IMR-90 (cell line): ENCODE measurements at regions not wholly inside any gene's neighbourhood (a gene's known extent, or its start where the extent isn't known, plus 50 kb on each side); places are given as distances from the start of the nearest gene placed in this dataset.

Experiments used
- ATAC-seq: fragments of 200-7000 bp; cut with Tn5 transposase; 2 replicates; pipeline ENCODE4 v1.9.1; 2020; ENCODE audit warnings: low read depth, mild to moderate bottlenecking, moderate library complexity
- BruUV-seq: library from RNA; stranded (reverse); fragments of 400-500 nt; replicated peaks from 2 replicates; lab custom pipeline; 2021; lab: Mats Ljungman, UMichigan
- CTCF ChIA-PET: fragments of 300-600 bp; formaldehyde crosslinking; extraction: SDS; loops from one replicate; lab custom pipeline; 2021; ENCODE audit warnings: antibody characterized with exemption; lab: Yijun Ruan, JAX
- POLR2A ChIA-PET: fragments of 300-600 bp; sonication (Branson Sonifier 250); formaldehyde crosslinking; loops from one replicate; lab custom pipeline; 2022; ENCODE audit warnings: antibody characterized with exemption; ENCODE audit not compliant: unreplicated experiment; lab: Charles Lee
- DNase-seq: peaks from one replicate; pipeline ENCODE4 v3.0.0; 2013
- H2AFZ ChIP-seq: replicated peaks from 2 replicates; pipeline ENCODE3; 2013; ENCODE audit warnings: low read length, mild to moderate bottlenecking; ENCODE audit not compliant: poor library complexity
- H2AK5ac ChIP-seq: 2 replicates; pipeline ENCODE4 v1.6.1; 2013; ENCODE audit warnings: low read depth, low read length, inconsistent platforms
- H2AK9ac ChIP-seq: replicated peaks from 2 replicates; pipeline ENCODE3; 2013; ENCODE audit warnings: mild to moderate bottlenecking, low read depth, low read length, moderate library complexity; ENCODE audit not compliant: poor library complexity
- H2BK120ac ChIP-seq: 2 replicates; pipeline ENCODE4 v1.6.1; 2013; ENCODE audit warnings: low read depth, low read length, inconsistent platforms
- H2BK15ac ChIP-seq: 3 replicates; pipeline ENCODE4 v1.6.1; 2013; ENCODE audit warnings: low read depth, low read length, inconsistent platforms
- H2BK20ac ChIP-seq: 2 replicates; pipeline ENCODE4 v1.6.1; 2013; ENCODE audit warnings: low read depth, mild to moderate bottlenecking, inconsistent platforms, low read length, moderate library complexity
- H2BK5ac ChIP-seq: 2 replicates; pipeline ENCODE4 v1.6.1; 2013; ENCODE audit warnings: mild to moderate bottlenecking, low read depth, low read length, inconsistent platforms; ENCODE audit not compliant: poor library complexity, severe bottlenecking
- H3K14ac ChIP-seq: replicated peaks from 2 replicates; pipeline ENCODE4 v1.6.1; 2013; ENCODE audit warnings: low read depth, low read length, inconsistent platforms
- H3K18ac ChIP-seq: 2 replicates; pipeline ENCODE4 v1.6.1; 2013; ENCODE audit warnings: low read depth, low read length, control low read depth
- H3K23ac ChIP-seq: 2 replicates; pipeline ENCODE4 v1.6.1; 2013; ENCODE audit warnings: low read depth, low read length, inconsistent platforms
- H3K27ac ChIP-seq: 2 replicates; pipeline ENCODE4 v1.5.1; 2013; ENCODE audit warnings: mild to moderate bottlenecking, control low read depth, low read length; ENCODE audit not compliant: insufficient read depth
- H3K27me3 ChIP-seq: 2 replicates; pipeline ENCODE4 v1.6.1; 2013; ENCODE audit warnings: low read length; ENCODE audit not compliant: control insufficient read depth, insufficient read depth
- H3K36me3 ChIP-seq: 2 replicates; pipeline ENCODE4 v1.6.1; 2013; ENCODE audit warnings: low read length, mixed read lengths; ENCODE audit not compliant: control insufficient read depth, insufficient read depth
- H3K4ac ChIP-seq: 2 replicates; pipeline ENCODE4 v1.6.1; 2013; ENCODE audit warnings: low read depth, low read length, inconsistent platforms
- H3K4me1 ChIP-seq: 2 replicates; pipeline ENCODE4 v1.6.1; 2013; ENCODE audit warnings: low read length, mixed read lengths; ENCODE audit not compliant: control insufficient read depth, insufficient read depth
- H3K4me2 ChIP-seq: 2 replicates; pipeline ENCODE4 v1.6.1; 2013; ENCODE audit warnings: low read depth, mild to moderate bottlenecking, control low read depth, low read length, moderate library complexity
- H3K4me3 ChIP-seq: 2 replicates; pipeline ENCODE4 v1.5.1; 2013; ENCODE audit warnings: low read depth, mild to moderate bottlenecking, control low read depth, low read length, moderate library complexity; ENCODE audit not compliant: insufficient read depth
- H3K56ac ChIP-seq: 2 replicates; pipeline ENCODE4 v1.6.1; 2013; ENCODE audit warnings: low read length, inconsistent platforms; ENCODE audit not compliant: insufficient read depth; ENCODE audit errors: extremely low read depth
- H3K79me1 ChIP-seq, 2 experiments: 2 replicates each; pipeline ENCODE4 v1.6.1; 2013; ENCODE audit warnings: low read length in 2 of 2, inconsistent platforms in 1 of 2, low read depth in 1 of 2
- H3K9ac ChIP-seq: 2 replicates; pipeline ENCODE4 v1.6.1; 2013; ENCODE audit warnings: low read depth, low read length, control low read depth
- H3K9me1 ChIP-seq: 2 replicates; pipeline ENCODE4 v1.6.1; 2013; ENCODE audit warnings: low read length, inconsistent platforms; ENCODE audit not compliant: insufficient read depth
- H3K9me3 ChIP-seq: 2 replicates; pipeline ENCODE4 v1.6.1; 2013; ENCODE audit warnings: low read length; ENCODE audit not compliant: control insufficient read depth, insufficient read depth
- H4K20me1 ChIP-seq: 2 replicates; pipeline ENCODE4 v1.6.1; 2013; ENCODE audit warnings: low read length, inconsistent platforms; ENCODE audit not compliant: insufficient read depth
- H4K5ac ChIP-seq: 2 replicates; pipeline ENCODE4 v1.6.1; 2013; ENCODE audit warnings: mild to moderate bottlenecking, low read depth, low read length, control low read depth
- H4K8ac ChIP-seq, 2 experiments: 2 replicates each; pipeline ENCODE4 v1.6.1; 2013; ENCODE audit warnings: low read depth in 2 of 2, low read length in 2 of 2, control low read depth in 1 of 2, inconsistent platforms in 1 of 2
- H4K91ac ChIP-seq: 2 replicates; pipeline ENCODE4 v1.6.1; 2013; ENCODE audit warnings: low read depth, low read length, inconsistent platforms; ENCODE audit not compliant: insufficient read depth
- FOS ChIP-seq: fragments of 150-350 bp; IDR thresholded peaks from 2 replicates; pipeline ENCODE4 v1.6.1; 2016; ENCODE audit warnings: low read depth, low read length
- MAZ ChIP-seq: IDR thresholded peaks from 2 replicates; pipeline ENCODE4 v1.6.1; 2012; ENCODE audit warnings: low read depth, mild to moderate bottlenecking, low read length, improper control_type of control experiment, moderate library complexity, borderline replicate concordance
- RCOR1 ChIP-seq: IDR thresholded peaks from 2 replicates; pipeline ENCODE4 v1.6.1; 2012; ENCODE audit warnings: mild to moderate bottlenecking, low read length, improper control_type of control experiment; ENCODE audit not compliant: insufficient replicate concordance
- SMC3 ChIP-seq: fragments of 150-350 bp; IDR thresholded peaks from 2 replicates; pipeline ENCODE4 v1.6.1; 2016; ENCODE audit warnings: low read depth, mild to moderate bottlenecking, antibody characterized with exemption, low read length, moderate library complexity
- WGBS, 2 experiments: methylation state at CpG; one replicate each; pipeline versions ENCODE4 v1.1.5 to v1.1.7; 2013; ENCODE audit warnings: missing lambda C conversion rate in 2 of 2; ENCODE audit not compliant: insufficient read length in 1 of 2; ENCODE audit errors: extremely low coverage in 2 of 2; 5-methylcytosine and 5-hydroxymethylcytosine counted together
- dilution Hi-C: fragments of 300-500 bp; cut with HindIII; formaldehyde crosslinking; loops from one replicate; pipeline ENCODE4 v1.14.3; 2018; ENCODE audit warnings: low sequenced_read_pairs; ENCODE audit not compliant: unreplicated experiment
- in situ Hi-C: fragments of 300-500 bp; cut with MboI; formaldehyde crosslinking; loops from 3 replicates; pipeline ENCODE4 v1.14.3; 2019; ENCODE audit warnings: low sequenced_read_pairs, inconsistent platforms, mixed read lengths
- intact Hi-C: fragments of 100-400 bp; cut with micrococcal nuclease; formaldehyde crosslinking; loops from 2 replicates; pipeline ENCODE4 v1.10.0; 2022
- TF ChIP-seq, protein P1 (sequence below): conservative IDR thresholded peaks from 2 replicates; pipeline ENCODE4 v1.5.1; 2012; ENCODE audit warnings: mild to moderate bottlenecking, low read depth, low read length, improper control_type of control experiment
- TF ChIP-seq, protein P2 (sequence below): fragments of 150-350 bp; IDR thresholded peaks from 2 replicates; pipeline ENCODE4 v1.6.1; 2017; ENCODE audit warnings: mild to moderate bottlenecking, antibody characterized with exemption, low read length, low read depth
- TF ChIP-seq, protein P3 (sequence below): fragments of 150-350 bp; IDR thresholded peaks from 2 replicates; pipeline ENCODE4 v1.6.1; 2016; ENCODE audit warnings: low read depth, mild to moderate bottlenecking, low read length, moderate library complexity, borderline replicate concordance

DNA sequence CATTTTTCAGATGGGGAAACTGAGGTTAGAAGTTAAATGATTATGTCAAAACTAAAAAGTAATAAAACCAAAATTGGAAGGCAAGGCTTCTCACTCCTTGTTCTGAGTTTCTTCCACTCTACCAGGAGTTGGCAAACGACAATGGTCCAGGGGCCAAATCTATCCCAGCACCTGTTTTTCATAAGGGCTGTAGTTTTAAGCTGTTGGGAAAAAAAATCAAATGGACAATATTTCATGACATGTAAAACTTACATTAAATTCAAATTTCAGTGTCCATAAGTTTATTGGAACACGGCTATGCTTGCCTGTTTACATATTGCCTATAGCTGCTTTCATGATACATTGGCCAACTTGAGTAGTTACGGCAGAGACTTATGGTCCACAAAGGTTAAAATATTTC is 56.7 kb upstream of the TMCC3 start:
- POLR2A ChIA-PET, result no interaction called here
- Histone ChIP-seq H2BK20ac (no peak overlapping the region), H4K8ac (no peak overlapping the region), H3K14ac (no peak overlapping the region), H3K4me2 (no peak overlapping the region), H4K20me1 (no peaks in the 10 kb centered on the region; the same call in 1 of the 2 replicates), H2BK5ac (no peak overlapping the region), H3K27me3 (peaks cover 43% of the 10 kb centered on the region), H3K9ac (no peak overlapping the region), H3K36me3 (no peaks in the 10 kb centered on the region), H3K27ac (no peak overlapping the region), H2AK5ac (no peak overlapping the region), H3K4me1 (peaks cover 2% of the 10 kb centered on the region), H2BK15ac (no peak overlapping the region), H3K79me1 (no peaks in the 10 kb centered on the region), H2AK9ac (no peak overlapping the region), H3K4me3 (no peak overlapping the region), H3K9me3 (no peaks in the 10 kb centered on the region), H3K56ac (no peak overlapping the region), H4K91ac (no peak overlapping the region), H4K5ac (no peak overlapping the region), H2BK120ac (no peak overlapping the region), H3K18ac (no peak overlapping the region), H3K23ac (no peak overlapping the region), H3K9me1 (peaks cover 3% of the 10 kb centered on the region; the same call in 1 of the 2 replicates), H3K4ac (no peak overlapping the region), H2AFZ (no peak overlapping the region)
- ATAC-seq (no peak), DNase-seq (no peak)
- CTCF ChIA-PET, result no interaction called here
- in situ Hi-C loops (no loop called here), dilution Hi-C loops (no loop called here), intact Hi-C loops (loop anchor here (10.0 kb wide), 1 partner anchor 368 kb away; the partner anchor contains the start of gene NR2C1)
- TF ChIP-seq FOS (no peak), SMC3 (no peak), MAZ (no peak), RCOR1 (no peak)
- TF ChIP-seq, protein P1, sequence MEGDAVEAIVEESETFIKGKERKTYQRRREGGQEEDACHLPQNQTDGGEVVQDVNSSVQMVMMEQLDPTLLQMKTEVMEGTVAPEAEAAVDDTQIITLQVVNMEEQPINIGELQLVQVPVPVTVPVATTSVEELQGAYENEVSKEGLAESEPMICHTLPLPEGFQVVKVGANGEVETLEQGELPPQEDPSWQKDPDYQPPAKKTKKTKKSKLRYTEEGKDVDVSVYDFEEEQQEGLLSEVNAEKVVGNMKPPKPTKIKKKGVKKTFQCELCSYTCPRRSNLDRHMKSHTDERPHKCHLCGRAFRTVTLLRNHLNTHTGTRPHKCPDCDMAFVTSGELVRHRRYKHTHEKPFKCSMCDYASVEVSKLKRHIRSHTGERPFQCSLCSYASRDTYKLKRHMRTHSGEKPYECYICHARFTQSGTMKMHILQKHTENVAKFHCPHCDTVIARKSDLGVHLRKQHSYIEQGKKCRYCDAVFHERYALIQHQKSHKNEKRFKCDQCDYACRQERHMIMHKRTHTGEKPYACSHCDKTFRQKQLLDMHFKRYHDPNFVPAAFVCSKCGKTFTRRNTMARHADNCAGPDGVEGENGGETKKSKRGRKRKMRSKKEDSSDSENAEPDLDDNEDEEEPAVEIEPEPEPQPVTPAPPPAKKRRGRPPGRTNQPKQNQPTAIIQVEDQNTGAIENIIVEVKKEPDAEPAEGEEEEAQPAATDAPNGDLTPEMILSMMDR, result no peak
- TF ChIP-seq, protein P2, sequence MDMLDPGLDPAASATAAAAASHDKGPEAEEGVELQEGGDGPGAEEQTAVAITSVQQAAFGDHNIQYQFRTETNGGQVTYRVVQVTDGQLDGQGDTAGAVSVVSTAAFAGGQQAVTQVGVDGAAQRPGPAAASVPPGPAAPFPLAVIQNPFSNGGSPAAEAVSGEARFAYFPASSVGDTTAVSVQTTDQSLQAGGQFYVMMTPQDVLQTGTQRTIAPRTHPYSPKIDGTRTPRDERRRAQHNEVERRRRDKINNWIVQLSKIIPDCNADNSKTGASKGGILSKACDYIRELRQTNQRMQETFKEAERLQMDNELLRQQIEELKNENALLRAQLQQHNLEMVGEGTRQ, result no peak
- TF ChIP-seq, protein P3, sequence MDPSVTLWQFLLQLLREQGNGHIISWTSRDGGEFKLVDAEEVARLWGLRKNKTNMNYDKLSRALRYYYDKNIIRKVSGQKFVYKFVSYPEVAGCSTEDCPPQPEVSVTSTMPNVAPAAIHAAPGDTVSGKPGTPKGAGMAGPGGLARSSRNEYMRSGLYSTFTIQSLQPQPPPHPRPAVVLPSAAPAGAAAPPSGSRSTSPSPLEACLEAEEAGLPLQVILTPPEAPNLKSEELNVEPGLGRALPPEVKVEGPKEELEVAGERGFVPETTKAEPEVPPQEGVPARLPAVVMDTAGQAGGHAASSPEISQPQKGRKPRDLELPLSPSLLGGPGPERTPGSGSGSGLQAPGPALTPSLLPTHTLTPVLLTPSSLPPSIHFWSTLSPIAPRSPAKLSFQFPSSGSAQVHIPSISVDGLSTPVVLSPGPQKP, result no peak
- no TSS peak for BruUV-seq
- WGBS, 2 experiments, result 90% methylated on average over 2 of the region's 3 CpGs; no CpG with 5 or more reads in 1 of the 2 experiments
